Stomach (tissue), 4 donors: ENCODE measurements at regions not wholly inside any gene's neighbourhood (a gene's known extent, or its start where the extent isn't known, plus 50 kb on each side); places are given as distances from the start of the nearest gene placed in this dataset.

Experiments
- CTCF ChIP-seq, 7 experiments: fragments of 450-650 bp in 4 of 7; fragments of 200-600 bp in 3 of 7; sonication (generic) in 3 of 7; IDR thresholded peaks; one replicate each; pipeline ENCODE4 v1.5.1; 2016 to 2019; ENCODE audit warnings: antibody characterized with exemption in 7 of 7, control low read depth in 2 of 7, mild to moderate bottlenecking in 1 of 7
- EP300 ChIP-seq: sonication (generic); formaldehyde crosslinking; IDR thresholded peaks from one replicate; pipeline ENCODE4 v1.6.1; 2017; ENCODE audit warnings: antibody characterized with exemption
- POLR2A ChIP-seq, 4 donors: fragments of 450-650 bp; IDR thresholded peaks; one replicate each; pipeline ENCODE4 v1.6.1; 2016; ENCODE audit warnings: antibody characterized with exemption in 4 of 4, control low read depth in 2 of 4, mild to moderate bottlenecking in 1 of 4, moderate library complexity in 1 of 4
- POLR2AphosphoS5 ChIP-seq, 3 donors: sonication (generic); formaldehyde crosslinking; IDR thresholded peaks; one replicate each; pipeline ENCODE4 v1.6.1; 2016; ENCODE audit warnings: antibody characterized with exemption in 3 of 3

GRCh38 chr13:67821606-67822005 lies 591.5 kb upstream of the PCDH9 start:
- TF ChIP-seq EP300 = no peak
- TF ChIP-seq POLR2A (IDR thresholded peaks at IDR 0.05) = no peak
- TF ChIP-seq CTCF (IDR thresholded peaks at IDR 0.05) = no peak
- TF ChIP-seq POLR2AphosphoS5 (IDR thresholded peaks at IDR 0.05) = no peak
